Non-pigmented ciliary epithelial cell (primary cell): ENCODE measurements at regions not wholly inside any gene's neighbourhood (a gene's known extent, or its start where the extent isn't known, plus 50 kb on each side); places are given as distances from the start of the nearest gene placed in this dataset.
"Not testable (repeated sequence)": the region's sequence is repeated elsewhere in the genome, so short reads cannot be mapped to it uniquely, and the experiment has no call there.

Experiments
- DNase-seq: peaks from one replicate; pipeline ENCODE4 v3.0.0-alpha.2; 2010; ENCODE audit warnings: low read depth

GRCh38 chr5:60546207-60546606 lies 153.8 kb downstream of the DEPDC1B start:
- DNase-seq: no peak

DNA sequence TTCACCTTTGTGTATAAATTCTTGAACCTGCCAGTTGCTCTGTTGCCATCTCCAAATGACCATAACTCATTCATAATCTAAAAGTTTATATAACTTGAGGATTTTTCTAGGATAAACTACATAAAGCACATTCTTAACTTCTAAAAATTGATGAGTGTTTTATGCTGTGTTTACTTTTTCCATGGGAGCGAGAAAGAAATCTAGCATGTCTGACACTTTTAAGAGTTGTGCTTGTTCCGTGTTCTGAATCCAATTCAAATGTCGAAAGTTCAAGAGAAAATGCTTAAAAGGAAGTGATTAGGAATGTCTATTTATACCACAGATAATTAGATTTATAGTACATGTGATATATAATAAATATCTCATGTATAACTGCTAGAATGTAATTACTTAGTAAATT lies 154.4 kb downstream of the DEPDC1B start:
- DNase-seq: no peak

- DNase-seq: no peak
Observed at GRCh38 chr5:60544142-60544541, 155.8 kb downstream of the DEPDC1B start.

- DNase-seq: peak; percentile 73
Observed at GRCh38 chr5:60541980-60542379, 158.0 kb downstream of the DEPDC1B start.

GRCh38 chr5:60540856-60541805 lies 158.8 kb downstream of the DEPDC1B start:
- DNase-seq: peak; percentile 11

DNA sequence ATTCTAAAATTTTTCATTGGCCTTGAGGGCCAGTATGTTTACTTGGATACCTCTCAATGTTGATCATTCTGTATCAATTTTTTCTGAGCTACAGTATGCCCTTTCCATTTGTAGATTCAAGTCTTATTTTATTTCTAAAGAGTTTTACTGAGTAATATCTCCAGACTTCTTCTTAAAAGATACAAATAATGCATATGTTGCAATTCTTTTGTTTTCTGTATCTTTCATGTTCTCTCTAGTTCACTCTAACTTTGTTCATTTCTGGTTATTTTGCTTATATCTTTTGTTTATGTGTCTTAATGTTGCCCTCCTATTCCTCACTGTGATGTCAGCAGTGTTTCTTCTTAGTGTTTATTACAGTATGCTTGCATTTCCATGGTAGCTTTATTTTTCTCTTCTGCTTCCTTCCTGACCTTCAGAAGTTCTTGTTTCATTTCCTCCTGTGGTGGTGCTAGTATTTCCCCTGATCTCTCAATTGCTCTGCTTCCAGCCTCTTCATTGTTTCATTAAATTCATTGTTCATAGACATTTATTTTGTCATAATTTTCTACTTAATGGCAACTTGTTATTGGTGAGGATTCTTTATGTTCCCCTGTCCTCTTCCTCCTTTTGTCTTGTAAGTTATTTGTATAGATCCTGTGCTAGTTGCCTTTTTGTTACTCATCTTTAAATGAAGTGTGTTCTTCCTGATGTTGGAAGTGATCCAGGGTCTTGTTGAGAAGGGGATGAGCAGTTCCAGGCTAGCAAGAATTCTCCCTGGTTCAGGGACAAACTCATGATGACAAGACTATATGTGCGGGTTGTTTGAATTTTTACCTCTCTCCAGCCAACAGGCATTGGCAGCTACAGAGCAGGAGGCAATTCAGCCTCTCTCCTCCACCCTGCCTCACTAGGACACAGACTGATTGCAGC lies 160.8 kb downstream of the DEPDC1B start:
- DNase-seq: no peak

DNA sequence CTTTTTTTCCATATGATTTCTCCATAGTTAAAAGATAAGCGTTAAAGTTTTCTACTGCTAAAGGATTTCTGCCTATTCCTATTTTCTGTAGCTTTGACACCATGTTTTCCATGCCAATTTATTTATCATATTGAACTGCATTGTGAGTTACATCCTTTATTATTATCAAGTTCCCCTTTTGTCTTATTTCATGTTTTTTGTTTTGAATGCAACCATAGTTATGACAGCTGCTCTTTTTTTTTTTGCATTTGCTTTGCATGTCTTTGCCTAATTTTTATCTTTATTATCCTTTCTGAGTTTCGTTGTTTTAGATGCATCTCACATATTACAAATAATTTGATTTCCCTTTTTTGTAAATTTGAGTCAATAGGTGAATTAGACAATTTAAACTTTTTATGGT lies 161.5 kb downstream of the DEPDC1B start:
- DNase-seq: no peak

DNA sequence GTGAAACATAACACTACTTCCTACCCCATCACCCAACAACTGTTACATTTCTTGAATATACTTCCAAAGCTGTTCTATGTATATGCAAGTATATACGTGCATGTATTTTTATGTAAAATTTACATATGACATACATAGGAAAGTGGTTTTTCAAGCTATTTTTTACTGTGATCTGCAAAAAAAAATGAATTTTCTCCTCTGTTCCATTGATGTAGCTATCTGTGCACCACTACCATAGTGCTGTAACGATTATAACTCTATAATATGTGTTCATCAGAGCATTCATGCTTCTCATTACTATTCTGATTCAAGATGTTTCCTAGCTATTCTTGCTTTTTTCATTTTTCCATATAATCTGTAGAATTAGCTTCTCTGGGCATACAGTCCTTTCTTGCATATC lies 164.0 kb downstream of the DEPDC1B start:
- DNase-seq: no peak

DNA sequence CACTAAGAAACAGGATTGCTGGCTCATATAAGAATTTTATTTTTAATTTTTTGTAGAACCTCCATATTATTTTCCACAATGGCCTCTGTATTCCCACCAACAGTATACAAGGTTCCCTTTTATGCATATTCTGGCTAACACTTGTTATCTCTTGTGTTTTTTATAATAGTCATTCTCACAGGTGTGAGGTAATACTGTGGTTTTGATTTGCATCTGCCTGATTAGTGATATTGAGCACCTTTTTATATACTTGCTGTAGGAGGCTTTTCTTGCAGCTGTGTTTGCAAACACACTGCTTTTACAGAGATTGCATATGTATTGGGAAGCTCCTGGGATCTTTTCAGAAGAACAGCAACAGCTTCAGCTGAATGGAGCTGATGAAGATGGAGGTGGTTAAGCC lies 164.8 kb downstream of the DEPDC1B start:
- no peak for DNase-seq

DNA sequence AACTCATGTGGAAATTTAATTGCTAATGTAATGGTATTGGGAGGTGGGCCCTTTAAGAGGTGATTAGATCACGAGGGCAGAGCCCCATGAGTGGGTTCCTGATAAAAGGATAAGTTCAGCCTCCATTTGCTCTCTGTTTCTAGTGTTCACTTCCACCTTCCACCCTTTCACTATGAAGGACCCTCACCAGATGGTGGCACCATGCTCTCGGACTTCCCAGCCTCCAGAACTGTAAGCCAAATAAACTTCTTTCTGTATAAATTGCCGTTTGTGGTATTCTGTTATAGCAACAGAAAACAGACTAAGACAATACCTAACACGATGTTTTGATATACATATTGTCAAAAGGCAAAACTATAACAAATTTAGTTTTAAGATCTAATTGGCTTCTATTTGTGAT lies 166.2 kb downstream of the DEPDC1B start:
- DNase-seq: no peak

GRCh38 chr5:60532796-60533195 lies 167.2 kb downstream of the DEPDC1B start:
- not testable (repeated sequence) for DNase-seq

- DNase-seq: not testable (repeated sequence)
Observed at GRCh38 chr5:60530144-60530848, 169.7 kb downstream of the DEPDC1B start.

GRCh38 chr5:60529001-60529400 lies 171.0 kb downstream of the DEPDC1B start:
- DNase-seq: no peak

GRCh38 chr5:60527072-60527471 lies 172.9 kb downstream of the DEPDC1B start:
- no peak for DNase-seq

DNA sequence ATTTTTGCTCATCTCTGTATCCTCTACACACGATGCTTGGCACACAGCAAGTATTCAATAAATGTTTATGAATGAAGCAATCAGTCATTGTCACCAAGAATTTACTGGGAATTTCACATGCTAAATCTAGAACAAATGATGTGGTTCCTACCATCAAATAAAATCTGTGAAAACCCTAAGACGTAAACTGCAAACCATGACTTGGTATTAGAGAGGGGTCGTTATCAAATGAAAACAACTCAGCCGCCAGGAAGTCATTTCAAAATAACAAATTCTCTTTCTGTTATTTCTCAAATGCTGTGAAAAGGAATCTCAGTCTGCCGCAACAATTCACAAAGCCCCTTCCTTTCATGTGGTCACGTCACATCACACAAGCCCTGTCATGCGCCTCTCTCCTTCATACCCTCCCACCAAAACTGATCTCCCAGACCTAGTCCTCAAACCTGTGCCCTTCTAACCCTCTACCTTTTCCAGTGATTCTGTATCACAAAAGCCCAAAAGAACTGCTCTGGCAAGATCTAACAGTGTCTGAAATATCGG lies 173.6 kb downstream of the DEPDC1B start:
- DNase-seq: no peak

DNA sequence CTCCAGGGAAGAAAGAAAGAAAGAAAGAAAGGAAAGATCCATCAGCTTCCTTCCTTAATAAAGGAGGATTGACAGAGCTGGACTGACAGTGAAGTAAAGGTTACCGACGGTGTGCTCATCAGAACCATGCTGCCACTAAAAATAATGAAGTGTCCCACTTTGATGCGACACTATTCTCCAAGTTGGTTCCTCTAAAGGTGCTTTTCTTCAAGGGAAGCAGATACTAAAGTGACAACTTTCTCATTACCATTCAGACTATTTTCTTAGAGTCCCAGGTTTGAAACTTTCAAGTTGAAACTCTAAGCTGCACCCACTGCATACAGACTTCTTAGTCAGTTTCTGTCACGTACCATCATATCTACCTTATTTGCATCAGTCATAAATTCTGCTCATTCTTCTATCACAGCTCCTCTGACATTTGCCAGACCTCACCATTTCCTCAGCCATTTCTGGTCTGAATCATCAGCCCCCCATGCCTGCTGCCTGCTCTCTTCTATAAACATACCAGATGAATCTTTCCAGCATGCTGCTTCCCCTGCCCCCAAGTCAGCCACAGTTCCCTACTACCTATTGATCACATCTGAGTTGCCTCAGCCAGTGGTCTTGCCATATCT lies 177.6 kb downstream of the DEPDC1B start:
- DNase-seq: no peak

- DNase-seq: no peak
Observed at GRCh38 chr5:60521376-60522291, 178.3 kb downstream of the DEPDC1B start.

DNA sequence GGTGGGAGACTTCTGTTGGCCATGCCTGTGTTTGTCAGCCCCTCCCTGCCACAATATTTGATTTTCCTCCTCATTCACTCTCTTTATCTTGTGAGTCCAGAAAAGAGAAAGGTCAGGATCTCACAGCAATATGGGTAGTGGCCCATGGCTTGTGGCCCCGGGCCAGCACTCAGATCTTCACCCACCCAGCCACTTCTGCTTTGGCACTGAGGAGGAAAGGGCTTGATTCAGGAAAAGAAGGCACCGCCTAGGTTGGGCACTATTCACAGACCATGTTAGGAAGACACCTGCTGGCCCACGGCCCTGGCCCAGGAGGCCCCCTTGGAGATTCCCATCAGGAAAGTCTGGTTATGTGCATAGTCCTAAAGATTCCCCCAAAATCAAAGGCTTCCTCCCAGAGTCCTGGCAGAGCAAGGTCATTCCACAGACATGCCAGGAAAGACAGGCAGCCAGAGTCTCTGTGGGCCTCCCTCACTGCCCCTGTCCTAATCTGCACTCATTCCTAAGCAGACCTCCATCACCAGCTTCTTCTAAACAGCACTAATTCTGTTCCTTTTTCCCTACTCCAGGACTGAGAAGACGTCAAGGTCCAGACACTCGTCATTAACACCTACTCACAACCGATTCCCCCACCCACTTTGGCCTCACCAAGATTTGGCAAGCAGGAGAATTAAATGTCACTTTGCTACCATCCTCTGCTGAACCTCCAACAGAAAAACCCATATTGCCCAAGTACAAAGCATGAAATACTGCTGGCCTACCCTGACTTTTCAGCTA lies 179.3 kb downstream of the DEPDC1B start:
- DNase-seq: no peak

DNA sequence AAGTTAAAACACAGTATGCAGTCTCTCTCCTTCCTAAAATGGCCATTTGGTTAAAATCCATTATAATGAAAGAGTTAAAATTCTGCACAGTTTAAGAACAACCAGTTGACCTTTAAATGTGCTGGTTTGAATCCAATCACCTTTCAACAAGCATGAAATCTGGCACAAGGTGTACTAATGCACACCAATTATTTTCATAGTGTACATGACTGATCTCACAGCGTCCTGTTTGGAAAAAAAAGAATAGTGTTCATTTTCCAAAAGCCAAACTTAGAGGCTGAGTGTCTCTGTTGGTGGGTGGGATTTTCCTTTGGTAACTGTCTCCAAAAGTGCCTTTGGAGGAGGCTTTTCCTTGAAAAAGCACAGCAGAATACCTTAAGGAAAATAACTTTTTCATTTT lies 180.6 kb downstream of the DEPDC1B start:
- no peak for DNase-seq

- DNase-seq: no peak
Observed at GRCh38 chr5:60517850-60518249, 182.1 kb downstream of the DEPDC1B start.
